ENCODE measurements at regions not wholly inside any gene's neighbourhood (a gene's known extent, or its start where the extent isn't known, plus 50 kb on each side); places are given as distances from the start of the nearest gene placed in this dataset.

DNA sequence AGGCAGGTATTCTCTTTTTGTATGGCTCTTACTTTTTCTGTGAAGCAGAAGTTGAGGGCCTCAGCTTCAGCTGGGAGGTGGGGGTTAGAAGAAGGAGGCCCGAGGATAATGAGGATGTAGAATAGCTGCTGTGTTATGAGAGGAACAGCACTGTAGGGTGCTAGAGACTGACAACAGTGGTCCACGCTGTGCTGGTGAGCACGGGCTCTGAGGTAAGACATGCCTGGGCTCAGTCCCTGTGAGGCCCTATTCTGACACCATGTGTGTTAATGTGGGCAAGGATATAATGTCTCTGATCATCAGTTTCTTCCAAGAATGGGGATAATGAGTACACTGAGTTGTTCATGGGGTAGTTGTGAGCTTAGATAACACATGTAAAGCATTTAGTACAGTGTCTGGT is 55.3 kb upstream of the SFRP2 start:
- no peak for DNase-seq (ENCODE audit: low read depth)
- TF ChIP-seq CTCF (conservative IDR thresholded peaks at IDR 0.05; ENCODE audit: low read depth, low read length) = no peak
- H3K4me3 ChIP-seq (ENCODE audit: low read depth, low read length) = no peak overlapping the region

Measured in choroid plexus epithelial cell (primary cell).